GM23338 (cell line): ENCODE measurements at regions not wholly inside any gene's neighbourhood (a gene's known extent, or its start where the extent isn't known, plus 50 kb on each side); places are given as distances from the start of the nearest gene placed in this dataset.

Experiments
- ATAC-seq: fragments of 200-7000 bp; cut with Tn5 transposase; 3 replicates; pipeline ENCODE4 v1.9.1; 2020
- DNase-seq: peaks from one replicate; pipeline ENCODE4 v3.0.0-alpha.2; 2015; ENCODE audit warnings: low spot score
- H2AFZ ChIP-seq: fragments of 200-600 bp; sonication (generic); 2 replicates; pipeline ENCODE4 v1.8.0; 2016; ENCODE audit warnings: antibody characterized with exemption, mild to moderate bottlenecking, moderate library complexity
- H3F3A ChIP-seq: fragments of 200-600 bp; sonication (generic); replicated peaks from 2 replicates; pipeline ENCODE4 v1.8.0; 2017; ENCODE audit warnings: antibody characterized with exemption, mixed run types, low read depth
- H3K27ac ChIP-seq: fragments of 200-600 bp; sonication (generic); 2 replicates; pipeline ENCODE4 v1.6.1; 2016; ENCODE audit warnings: low read depth
- H3K27me3 ChIP-seq: fragments of 200-600 bp; sonication (generic); 2 replicates; pipeline ENCODE4 v1.8.0; 2016; ENCODE audit warnings: mild to moderate bottlenecking, mixed run types, moderate library complexity; ENCODE audit not compliant: insufficient read depth
- H3K36me3 ChIP-seq: fragments of 200-600 bp; sonication (generic); 2 replicates; pipeline ENCODE4 v1.8.0; 2016; ENCODE audit warnings: mild to moderate bottlenecking; ENCODE audit not compliant: insufficient read depth
- H3K4me1 ChIP-seq: fragments of 200-600 bp; sonication (generic); 2 replicates; pipeline ENCODE4 v1.8.0; 2016; ENCODE audit warnings: mild to moderate bottlenecking, moderate library complexity; ENCODE audit not compliant: insufficient read depth
- H3K4me2 ChIP-seq: fragments of 200-600 bp; sonication (generic); 2 replicates; pipeline ENCODE4 v1.7.1; 2017; ENCODE audit warnings: mixed run types
- H3K4me3 ChIP-seq: fragments of 200-600 bp; sonication (generic); 2 replicates; pipeline ENCODE4 v1.6.1; 2016; ENCODE audit warnings: mixed run types
- H3K79me2 ChIP-seq: fragments of 200-600 bp; sonication (generic); replicated peaks from 2 replicates; pipeline ENCODE4 v1.8.0; 2017; ENCODE audit warnings: mild to moderate bottlenecking; ENCODE audit not compliant: insufficient read depth
- H3K9me2 ChIP-seq: fragments of 200-600 bp; sonication (generic); 2 replicates; pipeline ENCODE4 v1.8.0; 2017; ENCODE audit not compliant: insufficient read depth
- H4K20me1 ChIP-seq: fragments of 200-600 bp; sonication (generic); replicated peaks from 2 replicates; pipeline ENCODE4 v1.8.0; 2017; ENCODE audit warnings: mild to moderate bottlenecking; ENCODE audit not compliant: insufficient read depth
- H3K27ac Mint-ChIP-seq: 2 replicates; pipeline ENCODE4 v1.8.0; 2020; ENCODE audit warnings: inconsistent platforms, mild to moderate bottlenecking, moderate library complexity, mixed read lengths
- H3K27me3 Mint-ChIP-seq: 3 replicates; pipeline ENCODE4 v1.8.0; 2022; ENCODE audit warnings: low read depth, mild to moderate bottlenecking, moderate library complexity, mixed read lengths, inconsistent platforms; ENCODE audit not compliant: insufficient read depth, poor library complexity
- H3K36me3 Mint-ChIP-seq: 3 replicates; pipeline ENCODE4 v1.8.0; 2021; ENCODE audit warnings: low read depth, mild to moderate bottlenecking, inconsistent platforms, moderate library complexity, mixed read lengths
- H3K4me1 Mint-ChIP-seq: 3 replicates; pipeline ENCODE4 v1.8.0; 2020; ENCODE audit warnings: mild to moderate bottlenecking, inconsistent platforms, mixed read lengths
- H3K4me3 Mint-ChIP-seq: 3 replicates; pipeline ENCODE4 v1.8.0; 2021; ENCODE audit warnings: moderate library complexity, mild to moderate bottlenecking, inconsistent platforms, mixed read lengths
- H3K9me3 Mint-ChIP-seq: 3 replicates; pipeline ENCODE4 v1.8.0; 2020; ENCODE audit warnings: moderate library complexity, mild to moderate bottlenecking, inconsistent platforms, mixed read lengths
- CREB1 ChIP-seq: fragments of 250-450 bp; sonication (Bioruptor Pico); IDR thresholded peaks from 2 replicates; pipeline ENCODE4 v1.5.0; 2020; ENCODE audit warnings: low read depth, mild to moderate bottlenecking, moderate library complexity
- EZH2 ChIP-seq: fragments of 200-600 bp; sonication (generic); IDR thresholded peaks from one replicate; pipeline ENCODE4 v1.8.0; 2017; ENCODE audit warnings: antibody characterized with exemption, mild to moderate bottlenecking, low read depth; ENCODE audit not compliant: unreplicated experiment
- EZH2phosphoT487 ChIP-seq: fragments of 200-600 bp; sonication (generic); IDR thresholded peaks from one replicate; pipeline ENCODE4 v1.8.1; 2018; ENCODE audit warnings: antibody characterized with exemption; ENCODE audit not compliant: unreplicated experiment
- NANOG ChIP-seq: IDR thresholded peaks from 2 replicates; pipeline ENCODE4 v1.6.1; 2016; ENCODE audit warnings: antibody characterized with exemption, borderline replicate concordance
- POLR2AphosphoS5 ChIP-seq: IDR thresholded peaks from 2 replicates; pipeline ENCODE4 v1.6.1; 2016; ENCODE audit warnings: antibody characterized with exemption, low read depth
- ZNF114 ChIP-seq: fragments of 250-450 bp; sonication (Bioruptor Pico); IDR thresholded peaks from 2 replicates; pipeline ENCODE4 v1.5.0; 2020; ENCODE audit warnings: mild to moderate bottlenecking, moderate library complexity
- ZNF462 ChIP-seq: fragments of 250-450 bp; sonication (Bioruptor Pico); IDR thresholded peaks from 2 replicates; pipeline ENCODE4 v1.5.0; 2020; ENCODE audit warnings: mild to moderate bottlenecking, moderate library complexity

- Histone ChIP-seq H3K9me2 (no peaks in the 10 kb centered on the region; the same call in 1 of the 2 replicates), H3F3A (no peaks in the 10 kb centered on the region), H4K20me1 (no peaks in the 10 kb centered on the region), H3K4me1 (peaks cover 22% of the 10 kb centered on the region), H3K4me3 (no peak overlapping the region), H3K4me2 (0 out of 2 replicates have a peak overlapping the region, but pooled peaks have one; percentile 48), H3K36me3 (no peaks in the 10 kb centered on the region), H3K27me3 (no peaks in the 10 kb centered on the region), H3K27ac (no peak overlapping the region), H3K79me2 (no peaks in the 10 kb centered on the region), H2AFZ (peak overlapping the region; percentile 85; the same call in 1 of the 2 replicates)
- Mint-ChIP-seq H3K27me3 (no peaks in the 10 kb centered on the region), H3K27ac (no peak overlapping the region), H3K9me3 (no peaks in the 10 kb centered on the region), H3K36me3 (no peaks in the 10 kb centered on the region), H3K4me1 (peaks cover 16% of the 10 kb centered on the region), H3K4me3 (no peak overlapping the region)
- no peak; the same call in 1 of the 3 replicates for ATAC-seq
- TF ChIP-seq ZNF114 (no peak), CREB1 (CRISPR knock-in tag) (no peak), POLR2AphosphoS5 (no peak), EZH2phosphoT487 (no peak), ZNF462 (CRISPR knock-in tag) (no peak), EZH2 (no peak), NANOG (no peak)
- DNase-seq: peak; percentile 27
These were observed 133.7 kb downstream of the SNX19 start for GRCh38 chr11:130782361-130783222.
